Peyer's patch (tissue), 4 donors: ENCODE measurements at regions not wholly inside any gene's neighbourhood (a gene's known extent, or its start where the extent isn't known, plus 50 kb on each side); places are given as distances from the start of the nearest gene placed in this dataset.
"Not testable (repeated sequence)": the region's sequence is repeated elsewhere in the genome, so short reads cannot be mapped to it uniquely, and the experiment has no call there.

ENCODE experiments used
- DNase-seq, 3 donors: peaks; one replicate each; pipeline ENCODE4 v3.0.0-alpha.2; 2017 to 2019
- H3K27ac ChIP-seq, 4 donors: fragments of 200-600 bp; sonication (generic); one replicate each; pipeline ENCODE4 v1.5.1; 2016 to 2019
- H3K27me3 ChIP-seq, 2 donors: fragments of 200-600 bp; sonication (generic); one replicate each; pipeline ENCODE4 v1.5.1; 2019
- H3K36me3 ChIP-seq, 3 donors: fragments of 200-600 bp; sonication (generic); one replicate each; pipeline ENCODE4 v1.5.1; 2016 to 2019
- H3K4me1 ChIP-seq, 4 donors: fragments of 200-600 bp; sonication (generic); one replicate each; pipeline ENCODE4 v1.5.1; 2016 to 2019
- H3K4me3 ChIP-seq, 4 donors: fragments of 200-600 bp; sonication (generic); 1 replicate in 3 of 4; 2 replicates in 1 of 4; pipeline ENCODE4 v1.5.1; 2016 to 2019; ENCODE audit warnings: mild to moderate bottlenecking in 1 of 4
- H3K9me3 ChIP-seq, 4 donors: fragments of 200-600 bp; sonication (generic); one replicate each; pipeline ENCODE4 v1.5.1; 2016 to 2019; ENCODE audit warnings: mild to moderate bottlenecking in 1 of 4
- POLR2A ChIP-seq, 2 donors: fragments of 450-650 bp; IDR thresholded peaks; one replicate each; pipeline ENCODE4 v1.5.1; 2017; ENCODE audit warnings: antibody characterized with exemption in 2 of 2, mild to moderate bottlenecking in 2 of 2, moderate library complexity in 2 of 2
- TF ChIP-seq, protein P1 (sequence below), 6 experiments: fragments of 450-650 bp in 4 of 6; fragments of 200-600 bp in 2 of 6; sonication (generic) in 1 of 6; IDR thresholded peaks; one replicate each; pipeline ENCODE4 v1.5.1; 2017 to 2019; ENCODE audit warnings: antibody characterized with exemption in 6 of 6, mild to moderate bottlenecking in 3 of 6, moderate library complexity in 1 of 6

DNA sequence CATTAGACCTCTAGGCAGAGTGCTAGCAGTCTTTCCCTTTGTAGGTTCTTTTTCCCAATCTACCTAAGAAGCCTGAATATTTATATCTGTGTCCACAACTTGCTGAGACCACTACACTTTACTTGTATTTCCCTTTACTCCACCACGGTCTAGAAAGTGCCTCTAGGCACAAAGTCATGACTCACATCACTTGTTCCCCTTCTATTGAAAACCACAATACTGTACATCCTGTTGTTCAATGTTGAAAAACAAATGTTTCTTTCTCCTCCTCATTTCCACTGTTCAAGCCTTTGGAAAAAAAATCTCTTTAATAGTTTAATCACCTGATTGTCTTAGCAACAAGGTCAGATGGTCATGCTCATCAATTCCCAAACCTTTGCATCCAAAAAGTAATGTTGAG, 326.7 kb downstream of the GUCY2F start:
- Histone ChIP-seq H3K36me3 (no peaks in the 10 kb centered on the region), H3K27me3 (no peaks in the 10 kb centered on the region), H3K4me3 (no peak overlapping the region), H3K4me1 (no peaks in the 10 kb centered on the region), H3K27ac (no peak overlapping the region), H3K9me3 (no peaks in the 10 kb centered on the region)
- DNase-seq = no peak
- TF ChIP-seq, protein P1, sequence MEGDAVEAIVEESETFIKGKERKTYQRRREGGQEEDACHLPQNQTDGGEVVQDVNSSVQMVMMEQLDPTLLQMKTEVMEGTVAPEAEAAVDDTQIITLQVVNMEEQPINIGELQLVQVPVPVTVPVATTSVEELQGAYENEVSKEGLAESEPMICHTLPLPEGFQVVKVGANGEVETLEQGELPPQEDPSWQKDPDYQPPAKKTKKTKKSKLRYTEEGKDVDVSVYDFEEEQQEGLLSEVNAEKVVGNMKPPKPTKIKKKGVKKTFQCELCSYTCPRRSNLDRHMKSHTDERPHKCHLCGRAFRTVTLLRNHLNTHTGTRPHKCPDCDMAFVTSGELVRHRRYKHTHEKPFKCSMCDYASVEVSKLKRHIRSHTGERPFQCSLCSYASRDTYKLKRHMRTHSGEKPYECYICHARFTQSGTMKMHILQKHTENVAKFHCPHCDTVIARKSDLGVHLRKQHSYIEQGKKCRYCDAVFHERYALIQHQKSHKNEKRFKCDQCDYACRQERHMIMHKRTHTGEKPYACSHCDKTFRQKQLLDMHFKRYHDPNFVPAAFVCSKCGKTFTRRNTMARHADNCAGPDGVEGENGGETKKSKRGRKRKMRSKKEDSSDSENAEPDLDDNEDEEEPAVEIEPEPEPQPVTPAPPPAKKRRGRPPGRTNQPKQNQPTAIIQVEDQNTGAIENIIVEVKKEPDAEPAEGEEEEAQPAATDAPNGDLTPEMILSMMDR (IDR thresholded peaks at IDR 0.05) = no peak
- no peak for TF ChIP-seq POLR2A (IDR thresholded peaks at IDR 0.05)

DNA sequence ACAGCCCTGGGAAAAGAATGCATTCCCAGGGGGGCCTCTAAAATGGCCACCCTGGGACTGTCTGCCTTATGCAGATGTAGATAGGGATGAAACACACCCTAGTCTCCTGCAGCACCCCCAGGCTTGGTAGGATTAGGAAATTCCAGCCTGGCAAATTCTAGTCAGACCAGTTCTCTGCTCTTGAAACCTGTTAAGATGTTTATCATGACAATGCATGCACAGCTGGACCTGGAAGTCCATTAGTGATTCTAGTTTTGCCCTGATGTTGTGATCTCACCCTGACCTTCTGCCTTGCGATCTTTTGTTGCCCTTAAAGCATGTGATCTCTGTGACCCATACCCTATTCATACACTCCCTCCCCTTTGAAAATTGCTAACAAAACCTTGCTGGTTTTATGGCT, 337.7 kb downstream of the GUCY2F start:
- not testable (repeated sequence) for H3K4me1 ChIP-seq, H3K36me3 ChIP-seq, H3K9me3 ChIP-seq, H3K27me3 ChIP-seq, H3K27ac ChIP-seq, H3K4me3 ChIP-seq, DNase-seq

DNA sequence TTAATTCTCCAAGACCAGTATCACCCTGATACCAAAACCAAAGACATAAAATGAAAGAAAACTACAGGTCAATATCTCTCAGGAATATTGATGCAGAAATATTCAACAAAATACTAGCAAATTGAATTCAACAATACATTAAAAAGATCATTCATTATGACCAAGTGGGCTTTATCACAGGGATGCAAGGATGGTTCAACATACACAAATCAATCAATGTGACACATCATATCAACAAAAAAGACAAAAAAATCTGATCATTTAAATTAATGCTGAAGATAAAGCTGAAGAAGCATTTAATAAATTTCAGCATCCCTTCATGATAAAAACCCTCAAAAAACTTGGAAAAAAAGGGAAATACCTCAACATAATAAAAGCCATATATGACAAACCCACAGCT, 341.4 kb downstream of the GUCY2F start:
- TF ChIP-seq, protein P1 (IDR thresholded peaks at IDR 0.05) = no peak
- no peak for TF ChIP-seq POLR2A (IDR thresholded peaks at IDR 0.05)
- H3K9me3 ChIP-seq = no peaks in the 10 kb centered on the region

DNA sequence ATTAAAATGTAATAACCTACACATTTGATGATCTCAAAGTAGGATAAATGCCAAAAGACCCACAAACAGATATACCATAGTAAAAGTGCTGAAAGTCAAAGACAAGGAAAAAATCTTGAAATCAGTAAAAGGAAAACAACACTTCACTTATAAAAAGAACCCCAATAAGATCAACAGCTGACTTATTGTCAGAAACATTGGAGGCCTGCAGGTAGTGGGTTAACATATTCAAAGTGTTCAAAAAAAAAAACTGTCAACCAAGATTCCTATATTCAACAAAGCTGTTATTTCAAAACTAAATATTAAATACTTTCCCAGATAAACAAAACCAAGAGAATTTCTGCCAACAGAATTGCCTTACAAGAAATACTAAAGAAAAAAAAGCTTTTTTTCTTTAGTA, 347.1 kb downstream of the GUCY2F start:
- no peak for TF ChIP-seq POLR2A (IDR thresholded peaks at IDR 0.05)
- TF ChIP-seq, protein P1 (IDR thresholded peaks at IDR 0.05) = no peak
- H3K27me3 ChIP-seq = no peaks in the 10 kb centered on the region
- no peaks in the 10 kb centered on the region for H3K4me1 ChIP-seq
- H3K27ac ChIP-seq = no peak overlapping the region
- H3K9me3 ChIP-seq = no peaks in the 10 kb centered on the region
- no peak for DNase-seq
- H3K4me3 ChIP-seq = no peak overlapping the region
- H3K36me3 ChIP-seq = no peaks in the 10 kb centered on the region

More for the DNA sequence above, 341.4 kb downstream of the GUCY2F start:
- no peak overlapping the region for H3K27ac ChIP-seq
- H3K27me3 ChIP-seq = no peaks in the 10 kb centered on the region
- H3K4me3 ChIP-seq = no peak overlapping the region
- no peak for DNase-seq
- H3K36me3 ChIP-seq = no peaks in the 10 kb centered on the region
- H3K4me1 ChIP-seq = no peaks in the 10 kb centered on the region

DNA sequence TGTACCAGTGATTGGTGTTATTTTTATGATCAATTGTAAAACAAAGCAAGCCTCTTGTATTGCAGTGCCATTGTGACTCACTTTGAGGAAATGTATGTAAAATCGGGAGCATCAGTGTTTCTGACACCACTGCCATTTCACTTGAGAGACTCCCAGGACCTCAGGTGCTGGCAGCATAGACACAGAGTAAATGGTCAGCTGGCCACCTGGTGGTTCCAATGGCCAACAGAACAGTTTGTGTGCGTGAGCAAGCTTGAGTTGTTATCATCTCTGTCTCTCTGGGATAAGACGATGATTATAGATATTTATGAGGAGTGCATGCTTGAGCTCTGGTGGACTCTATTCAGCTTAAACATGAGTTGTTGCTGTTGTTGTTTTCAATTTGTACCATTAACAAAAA, 356.6 kb downstream of the GUCY2F start:
- H3K4me1 ChIP-seq = no peaks in the 10 kb centered on the region

DNA sequence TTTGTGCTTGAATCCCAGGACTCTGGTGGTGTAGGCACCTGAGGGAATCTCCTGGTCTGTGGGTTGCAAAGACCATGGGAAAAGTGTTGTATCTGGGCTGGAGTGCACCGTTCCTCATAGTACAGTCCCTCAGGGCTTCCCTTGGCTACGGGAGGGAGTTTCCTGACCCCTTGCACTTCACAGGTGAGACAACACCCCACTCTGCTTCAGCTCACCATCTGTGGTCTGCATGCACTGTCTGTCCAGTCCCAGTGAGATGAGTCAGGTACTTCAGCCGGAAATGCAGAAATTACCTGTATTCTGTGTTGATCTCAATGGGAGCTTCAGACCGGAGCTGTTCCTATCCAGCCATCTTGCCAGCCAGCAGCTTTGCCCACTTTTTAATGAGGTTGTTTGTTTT, 353.0 kb upstream of the IRS4 start:
- no peak for TF ChIP-seq POLR2A (IDR thresholded peaks at IDR 0.05)
- TF ChIP-seq, protein P1 (IDR thresholded peaks at IDR 0.05) = no peak
- no peaks in the 10 kb centered on the region for H3K4me1 ChIP-seq
- DNase-seq = no peak
- H3K27me3 ChIP-seq = no peaks in the 10 kb centered on the region
- no peaks in the 10 kb centered on the region for H3K36me3 ChIP-seq
- H3K27ac ChIP-seq = no peak overlapping the region
- no peak overlapping the region for H3K4me3 ChIP-seq
- no peaks in the 10 kb centered on the region for H3K9me3 ChIP-seq

More for the DNA sequence above, 356.6 kb downstream of the GUCY2F start:
- no peaks in the 10 kb centered on the region for H3K9me3 ChIP-seq
- no peak overlapping the region for H3K27ac ChIP-seq
- no peak for DNase-seq
- H3K4me3 ChIP-seq = no peak overlapping the region
- no peak for TF ChIP-seq POLR2A (IDR thresholded peaks at IDR 0.05)
- TF ChIP-seq, protein P1 (IDR thresholded peaks at IDR 0.05) = no peak
- H3K36me3 ChIP-seq = no peaks in the 10 kb centered on the region
- no peaks in the 10 kb centered on the region for H3K27me3 ChIP-seq
